Body of pancreas (tissue), 4 donors: ENCODE measurements at regions not wholly inside any gene's neighbourhood (a gene's known extent, or its start where the extent isn't known, plus 50 kb on each side); places are given as distances from the start of the nearest gene placed in this dataset.

Source experiments
- ATAC-seq: fragments of 150-250 bp; one replicate; pipeline ENCODE4 v1.9.1; 2016
- DNase-seq, 4 donors: peaks; one replicate each; pipeline ENCODE4 v3.0.0-alpha.2; 2019
- H3K27ac ChIP-seq, 4 donors: fragments of 200-600 bp; sonication (generic); 1 replicate in 3 of 4; 2 replicates in 1 of 4; pipeline versions ENCODE4 v1.5.1 to v1.6.1; 2016 to 2019; ENCODE audit warnings: mild to moderate bottlenecking in 1 of 4, mixed read lengths in 1 of 4, moderate library complexity in 1 of 4
- H3K27me3 ChIP-seq, 2 donors: fragments of 200-600 bp; sonication (generic); one replicate each; pipeline ENCODE4 v1.6.0; 2016; ENCODE audit warnings: mild to moderate bottlenecking in 1 of 2
- H3K36me3 ChIP-seq, 2 donors: fragments of 200-600 bp; sonication (generic); replicated peaks in 1 of 2; 2 replicates each; pipeline ENCODE4 v1.5.1; 2016; ENCODE audit warnings: low read depth in 2 of 2; ENCODE audit not compliant: insufficient read depth in 1 of 2
- H3K4me1 ChIP-seq: fragments of 200-600 bp; sonication (generic); one replicate; pipeline ENCODE4 v1.6.0; 2016
- H3K4me3 ChIP-seq, 2 donors: fragments of 200-600 bp; sonication (generic); 1 replicate in 1 of 2; 2 replicates in 1 of 2; pipeline ENCODE4 v1.5.1; 2016 to 2019
- H3K9me3 ChIP-seq, 3 donors: fragments of 200-600 bp; sonication (generic); 1 replicate in 2 of 3; 2 replicates in 1 of 3; pipeline ENCODE4 v1.5.1; 2016
- CTCF ChIP-seq, 7 experiments: fragments of 450-650 bp in 4 of 7; fragments of 200-600 bp in 3 of 7; sonication (generic) in 3 of 7; IDR thresholded peaks; one replicate each; pipeline ENCODE4 v1.5.1; 2016 to 2019; ENCODE audit warnings: antibody characterized with exemption in 7 of 7
- POLR2A ChIP-seq, 3 donors: fragments of 450-650 bp; IDR thresholded peaks; one replicate each; pipeline ENCODE4 v1.6.1; 2016; ENCODE audit warnings: antibody characterized with exemption in 3 of 3, mild to moderate bottlenecking in 2 of 3
- WGBS, 2 donors: methylation state at CpG; one replicate each; pipeline ENCODE4 v1.1.5; 2017; 5-methylcytosine and 5-hydroxymethylcytosine counted together
- intact Hi-C: fragments of 100-400 bp; cut with DNase I; formaldehyde crosslinking; loops from one replicate; pipeline ENCODE4 v1.15.1; 2023

- Histone ChIP-seq H3K4me3 (no peak overlapping the region), H3K27ac (no peak overlapping the region), H3K4me1 (no peaks in the 10 kb centered on the region), H3K36me3 (no peaks in the 10 kb centered on the region), H3K27me3 (no peaks in the 10 kb centered on the region), H3K9me3 (no peaks in the 10 kb centered on the region)
- intact Hi-C loops, result no loop called here
- no peak for DNase-seq
- TF ChIP-seq POLR2A (IDR thresholded peaks at IDR 0.05), result no peak
- TF ChIP-seq CTCF (IDR thresholded peaks at IDR 0.05), result no peak
- no peak for ATAC-seq
Observed at GRCh38 chr12:87818441-87818840, 210.8 kb downstream of the C12orf50 start.

- H3K27ac ChIP-seq, result no peak overlapping the region
- H3K4me3 ChIP-seq, result no peak overlapping the region
- TF ChIP-seq CTCF (IDR thresholded peaks at IDR 0.05), result no peak
- no peak for TF ChIP-seq POLR2A (IDR thresholded peaks at IDR 0.05)
- no peaks in the 10 kb centered on the region for H3K4me1 ChIP-seq
- no peaks in the 10 kb centered on the region for H3K27me3 ChIP-seq
- intact Hi-C loops, result no loop called here
- no peaks in the 10 kb centered on the region for H3K36me3 ChIP-seq
- no peaks in the 10 kb centered on the region for H3K9me3 ChIP-seq
- no peak for ATAC-seq
- 72 to 81% methylated on average over 6 of the region's 6 CpGs for WGBS, 2 donors
- no peak for DNase-seq
Observed at GRCh38 chr12:87815771-87816585, 213.2 kb downstream of the C12orf50 start.

GRCh38 chr12:87814625-87815024 lies 214.6 kb downstream of the C12orf50 start:
- ATAC-seq, result no peak
- intact Hi-C loops, result no loop called here

GRCh38 chr12:87813476-87814234 lies 215.5 kb downstream of the C12orf50 start:
- no peaks in the 10 kb centered on the region for H3K27me3 ChIP-seq
- no peak for ATAC-seq

More at GRCh38 chr12:87814625-87815024, 214.6 kb downstream of the C12orf50 start:
- TF ChIP-seq POLR2A (IDR thresholded peaks at IDR 0.05) (no peak), CTCF (IDR thresholded peaks at IDR 0.05) (no peak)
- 53 to 90% methylated on average over 2 of the region's 2 CpGs for WGBS, 2 donors
- H3K4me3 ChIP-seq, result no peak overlapping the region
- DNase-seq, result no peak
- no peaks in the 10 kb centered on the region for H3K27me3 ChIP-seq
- H3K9me3 ChIP-seq, result no peaks in the 10 kb centered on the region
- H3K4me1 ChIP-seq, result no peaks in the 10 kb centered on the region
- H3K27ac ChIP-seq, result no peak overlapping the region
- no peaks in the 10 kb centered on the region for H3K36me3 ChIP-seq

More at GRCh38 chr12:87813476-87814234, 215.5 kb downstream of the C12orf50 start:
- DNase-seq, result no peak
- Histone ChIP-seq H3K4me1 (no peaks in the 10 kb centered on the region), H3K9me3 (no peaks in the 10 kb centered on the region), H3K27ac (no peak overlapping the region), H3K36me3 (no peaks in the 10 kb centered on the region), H3K4me3 (no peak overlapping the region)
- TF ChIP-seq CTCF (IDR thresholded peaks at IDR 0.05) (no peak), POLR2A (IDR thresholded peaks at IDR 0.05) (no peak)
- intact Hi-C loops, result no loop called here
